SK-N-SH treated with all-trans-retinoic acid at 6 μM for 48 hours (cell line): ENCODE measurements at regions not wholly inside any gene's neighbourhood (a gene's known extent, or its start where the extent isn't known, plus 50 kb on each side); places are given as distances from the start of the nearest gene placed in this dataset.

Experiments used
- ATAC-seq: fragments of 200-7000 bp; cut with Tn5 transposase; 3 replicates; pipeline ENCODE4 v1.9.1; 2020; ENCODE audit warnings: mild to moderate bottlenecking, moderate library complexity
- CSDC2 ChIP-seq: fragments of 250-450 bp; sonication (Bioruptor Pico); IDR thresholded peaks from 2 replicates; pipeline ENCODE4 v1.5.0; 2020; ENCODE audit warnings: mild to moderate bottlenecking, moderate library complexity
- ESRRG ChIP-seq: fragments of 250-450 bp; sonication (Bioruptor Pico); IDR thresholded peaks from 2 replicates; pipeline ENCODE4 v1.6.1; 2021; ENCODE audit warnings: mild to moderate bottlenecking
- GLIS3 ChIP-seq: fragments of 250-450 bp; sonication (Bioruptor Pico); IDR thresholded peaks from 2 replicates; pipeline ENCODE4 v1.5.0; 2020; ENCODE audit warnings: mild to moderate bottlenecking, moderate library complexity
- ISL1 ChIP-seq: fragments of 250-450 bp; sonication (Bioruptor Pico); IDR thresholded peaks from 2 replicates; pipeline ENCODE4 v2.1.2; 2022; ENCODE audit warnings: mild to moderate bottlenecking, moderate library complexity
- OSR1 ChIP-seq: fragments of 250-450 bp; sonication (Bioruptor Pico); IDR thresholded peaks from 2 replicates; pipeline ENCODE4 v1.8.0; 2022; ENCODE audit warnings: moderate library complexity, mild to moderate bottlenecking, inconsistent platforms
- PPARA ChIP-seq: fragments of 250-450 bp; sonication (Bioruptor Pico); IDR thresholded peaks from 2 replicates; pipeline ENCODE4 v1.5.0; 2020; ENCODE audit warnings: mild to moderate bottlenecking, borderline replicate concordance
- RARB ChIP-seq: fragments of 250-450 bp; sonication (Bioruptor Pico); IDR thresholded peaks from 2 replicates; pipeline ENCODE4 v1.8.0; 2021; ENCODE audit warnings: mild to moderate bottlenecking, moderate library complexity
- SNAI2 ChIP-seq: fragments of 250-450 bp; sonication (Bioruptor Pico); IDR thresholded peaks from 2 replicates; pipeline ENCODE4 v1.5.0; 2020; ENCODE audit warnings: mild to moderate bottlenecking, moderate library complexity
- TCF4 ChIP-seq: fragments of 250-450 bp; sonication (Bioruptor Pico); IDR thresholded peaks from 2 replicates; pipeline ENCODE4 v1.8.0; 2021; ENCODE audit warnings: mild to moderate bottlenecking, moderate library complexity, borderline replicate concordance
- TOX ChIP-seq: fragments of 250-450 bp; sonication (Bioruptor Pico); IDR thresholded peaks from 2 replicates; pipeline ENCODE4 v1.8.0; 2021; ENCODE audit warnings: mild to moderate bottlenecking, moderate library complexity, borderline replicate concordance
- ZC3H10 ChIP-seq: fragments of 250-450 bp; sonication (Bioruptor Pico); IDR thresholded peaks from 2 replicates; pipeline ENCODE4 v1.5.1; 2021; ENCODE audit warnings: mild to moderate bottlenecking, moderate library complexity
- ZFP3 ChIP-seq: fragments of 250-450 bp; sonication (Bioruptor Pico); IDR thresholded peaks from 2 replicates; pipeline ENCODE4 v1.5.0; 2020; ENCODE audit warnings: mild to moderate bottlenecking, moderate library complexity
- ZFP30 ChIP-seq: fragments of 450-650 bp; formaldehyde crosslinking; IDR thresholded peaks from 2 replicates; pipeline ENCODE4 v1.5.0; 2022; ENCODE audit warnings: mild to moderate bottlenecking, moderate library complexity
- ZNF70 ChIP-seq: fragments of 450-650 bp; formaldehyde crosslinking; IDR thresholded peaks from 2 replicates; pipeline ENCODE4 v1.5.0; 2020; ENCODE audit warnings: mild to moderate bottlenecking, moderate library complexity
- TF ChIP-seq, protein P1 (sequence below): fragments of 250-450 bp; sonication (Bioruptor Pico); IDR thresholded peaks from 2 replicates; pipeline ENCODE4 v1.5.1; 2020; ENCODE audit warnings: low read depth, mild to moderate bottlenecking, moderate library complexity
- TF ChIP-seq, protein P2 (sequence below): fragments of 250-450 bp; sonication (Bioruptor Pico); IDR thresholded peaks from 2 replicates; pipeline ENCODE4 v1.5.0; 2020; ENCODE audit warnings: mild to moderate bottlenecking, moderate library complexity
- TF ChIP-seq, protein P3 (sequence below): fragments of 250-450 bp; sonication (Bioruptor Pico); IDR thresholded peaks from 2 replicates; pipeline ENCODE4 v1.8.0; 2020; ENCODE audit warnings: mild to moderate bottlenecking, moderate library complexity, borderline replicate concordance
- TF ChIP-seq, protein P4 (sequence below): fragments of 250-450 bp; sonication (Bioruptor Pico); IDR thresholded peaks from 2 replicates; pipeline ENCODE4 v1.5.1; 2021; ENCODE audit warnings: mild to moderate bottlenecking, moderate library complexity

DNA sequence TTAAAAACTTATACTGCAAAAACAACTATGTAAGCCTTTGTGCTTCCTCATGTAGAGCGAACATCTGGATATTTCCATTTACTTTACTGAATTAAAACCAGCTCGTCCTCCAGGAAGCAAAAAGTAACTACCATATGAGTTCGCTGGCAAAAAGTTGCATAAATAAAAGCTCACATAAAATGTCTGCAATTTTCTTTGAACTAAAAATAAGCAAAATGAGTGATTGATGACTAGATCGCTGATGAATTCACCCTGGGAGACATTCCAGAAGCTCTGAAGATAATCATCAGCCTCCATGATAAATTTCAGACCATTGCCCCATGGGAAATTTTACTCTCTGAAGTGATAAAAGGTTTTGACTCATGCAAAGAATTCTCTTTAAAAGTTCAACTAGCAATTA lies 67.3 kb upstream of the SACS start (continued):
- TF ChIP-seq, protein P1, sequence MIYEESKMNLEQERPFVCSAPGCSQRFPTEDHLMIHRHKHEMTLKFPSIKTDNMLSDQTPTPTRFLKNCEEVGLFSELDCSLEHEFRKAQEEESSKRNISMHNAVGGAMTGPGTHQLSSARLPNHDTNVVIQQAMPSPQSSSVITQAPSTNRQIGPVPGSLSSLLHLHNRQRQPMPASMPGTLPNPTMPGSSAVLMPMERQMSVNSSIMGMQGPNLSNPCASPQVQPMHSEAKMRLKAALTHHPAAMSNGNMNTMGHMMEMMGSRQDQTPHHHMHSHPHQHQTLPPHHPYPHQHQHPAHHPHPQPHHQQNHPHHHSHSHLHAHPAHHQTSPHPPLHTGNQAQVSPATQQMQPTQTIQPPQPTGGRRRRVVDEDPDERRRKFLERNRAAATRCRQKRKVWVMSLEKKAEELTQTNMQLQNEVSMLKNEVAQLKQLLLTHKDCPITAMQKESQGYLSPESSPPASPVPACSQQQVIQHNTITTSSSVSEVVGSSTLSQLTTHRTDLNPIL (CRISPR knock-in tag) = peak; percentile 93

DNA sequence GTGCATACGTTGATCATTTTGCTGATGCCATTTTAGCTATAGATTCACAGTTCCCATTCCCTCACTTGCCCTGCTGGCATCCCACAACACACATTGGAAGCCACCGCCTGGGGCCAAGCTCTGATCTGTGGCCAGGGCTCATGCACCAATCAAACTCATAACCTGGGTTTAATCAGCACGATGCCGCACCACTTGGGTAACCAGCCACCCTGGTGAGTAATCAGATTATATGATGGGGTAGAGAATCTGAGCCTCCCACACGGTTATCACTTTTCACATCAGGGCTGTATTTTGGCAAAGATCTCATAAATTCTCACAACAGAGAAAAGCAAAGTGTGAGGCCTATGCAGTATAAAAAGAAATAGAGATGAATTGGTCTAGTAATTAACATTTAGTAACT lies 66.0 kb upstream of the TNFRSF19 start:
- TF ChIP-seq ZNF70 (CRISPR knock-in tag) (no peak), TOX (CRISPR knock-in tag) (no peak), ISL1 (CRISPR knock-in tag) (peak; percentile 51), GLIS3 (CRISPR knock-in tag) (no peak)
- ATAC-seq = peak; percentile 34

DNA sequence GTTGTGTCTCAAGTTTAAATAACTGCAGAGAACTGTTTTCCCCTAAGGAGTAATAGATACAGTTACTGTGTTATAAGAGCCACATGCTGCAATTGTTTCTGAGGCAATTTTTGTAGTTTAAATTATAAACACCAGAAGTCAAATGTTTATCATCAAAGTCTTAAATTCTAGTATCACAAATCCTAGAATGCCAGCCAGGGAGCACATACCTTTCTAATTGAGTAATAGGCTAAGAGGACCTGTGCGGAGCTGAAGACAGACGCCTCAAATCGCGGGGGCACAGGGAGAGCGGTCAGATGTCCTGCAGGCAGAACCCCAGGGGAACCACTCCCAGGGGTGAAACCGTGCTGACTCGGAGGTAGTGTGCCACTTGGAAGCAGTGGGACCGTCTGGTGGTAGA lies 65.2 kb upstream of the TNFRSF19 start:
- TF ChIP-seq TOX (CRISPR knock-in tag) (no peak), OSR1 (no peak), ISL1 (CRISPR knock-in tag) (peak; percentile 65)
- TF ChIP-seq, protein P2, sequence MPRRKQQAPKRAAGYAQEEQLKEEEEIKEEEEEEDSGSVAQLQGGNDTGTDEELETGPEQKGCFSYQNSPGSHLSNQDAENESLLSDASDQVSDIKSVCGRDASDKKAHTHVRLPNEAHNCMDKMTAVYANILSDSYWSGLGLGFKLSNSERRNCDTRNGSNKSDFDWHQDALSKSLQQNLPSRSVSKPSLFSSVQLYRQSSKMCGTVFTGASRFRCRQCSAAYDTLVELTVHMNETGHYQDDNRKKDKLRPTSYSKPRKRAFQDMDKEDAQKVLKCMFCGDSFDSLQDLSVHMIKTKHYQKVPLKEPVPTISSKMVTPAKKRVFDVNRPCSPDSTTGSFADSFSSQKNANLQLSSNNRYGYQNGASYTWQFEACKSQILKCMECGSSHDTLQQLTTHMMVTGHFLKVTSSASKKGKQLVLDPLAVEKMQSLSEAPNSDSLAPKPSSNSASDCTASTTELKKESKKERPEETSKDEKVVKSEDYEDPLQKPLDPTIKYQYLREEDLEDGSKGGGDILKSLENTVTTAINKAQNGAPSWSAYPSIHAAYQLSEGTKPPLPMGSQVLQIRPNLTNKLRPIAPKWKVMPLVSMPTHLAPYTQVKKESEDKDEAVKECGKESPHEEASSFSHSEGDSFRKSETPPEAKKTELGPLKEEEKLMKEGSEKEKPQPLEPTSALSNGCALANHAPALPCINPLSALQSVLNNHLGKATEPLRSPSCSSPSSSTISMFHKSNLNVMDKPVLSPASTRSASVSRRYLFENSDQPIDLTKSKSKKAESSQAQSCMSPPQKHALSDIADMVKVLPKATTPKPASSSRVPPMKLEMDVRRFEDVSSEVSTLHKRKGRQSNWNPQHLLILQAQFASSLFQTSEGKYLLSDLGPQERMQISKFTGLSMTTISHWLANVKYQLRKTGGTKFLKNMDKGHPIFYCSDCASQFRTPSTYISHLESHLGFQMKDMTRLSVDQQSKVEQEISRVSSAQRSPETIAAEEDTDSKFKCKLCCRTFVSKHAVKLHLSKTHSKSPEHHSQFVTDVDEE (CRISPR knock-in tag) = no peak
- TF ChIP-seq, protein P3, sequence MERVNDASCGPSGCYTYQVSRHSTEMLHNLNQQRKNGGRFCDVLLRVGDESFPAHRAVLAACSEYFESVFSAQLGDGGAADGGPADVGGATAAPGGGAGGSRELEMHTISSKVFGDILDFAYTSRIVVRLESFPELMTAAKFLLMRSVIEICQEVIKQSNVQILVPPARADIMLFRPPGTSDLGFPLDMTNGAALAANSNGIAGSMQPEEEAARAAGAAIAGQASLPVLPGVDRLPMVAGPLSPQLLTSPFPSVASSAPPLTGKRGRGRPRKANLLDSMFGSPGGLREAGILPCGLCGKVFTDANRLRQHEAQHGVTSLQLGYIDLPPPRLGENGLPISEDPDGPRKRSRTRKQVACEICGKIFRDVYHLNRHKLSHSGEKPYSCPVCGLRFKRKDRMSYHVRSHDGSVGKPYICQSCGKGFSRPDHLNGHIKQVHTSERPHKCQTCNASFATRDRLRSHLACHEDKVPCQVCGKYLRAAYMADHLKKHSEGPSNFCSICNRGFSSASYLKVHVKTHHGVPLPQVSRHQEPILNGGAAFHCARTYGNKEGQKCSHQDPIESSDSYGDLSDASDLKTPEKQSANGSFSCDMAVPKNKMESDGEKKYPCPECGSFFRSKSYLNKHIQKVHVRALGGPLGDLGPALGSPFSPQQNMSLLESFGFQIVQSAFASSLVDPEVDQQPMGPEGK (CRISPR knock-in tag) = no peak
- peak; percentile 53 for ATAC-seq

GRCh38 chr13:23506071-23506806 lies 64.0 kb upstream of the TNFRSF19 start:
- ATAC-seq = peak; percentile 32
- TF ChIP-seq, protein P4, sequence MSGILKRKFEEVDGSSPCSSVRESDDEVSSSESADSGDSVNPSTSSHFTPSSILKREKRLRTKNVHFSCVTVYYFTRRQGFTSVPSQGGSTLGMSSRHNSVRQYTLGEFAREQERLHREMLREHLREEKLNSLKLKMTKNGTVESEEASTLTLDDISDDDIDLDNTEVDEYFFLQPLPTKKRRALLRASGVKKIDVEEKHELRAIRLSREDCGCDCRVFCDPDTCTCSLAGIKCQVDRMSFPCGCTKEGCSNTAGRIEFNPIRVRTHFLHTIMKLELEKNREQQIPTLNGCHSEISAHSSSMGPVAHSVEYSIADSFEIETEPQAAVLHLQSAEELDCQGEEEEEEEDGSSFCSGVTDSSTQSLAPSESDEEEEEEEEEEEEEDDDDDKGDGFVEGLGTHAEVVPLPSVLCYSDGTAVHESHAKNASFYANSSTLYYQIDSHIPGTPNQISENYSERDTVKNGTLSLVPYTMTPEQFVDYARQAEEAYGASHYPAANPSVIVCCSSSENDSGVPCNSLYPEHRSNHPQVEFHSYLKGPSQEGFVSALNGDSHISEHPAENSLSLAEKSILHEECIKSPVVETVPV = 0 out of 2 replicates have a peak, but pooled peaks have one; percentile 12
- TF ChIP-seq PPARA (CRISPR knock-in tag) = no peak
- TF ChIP-seq, protein P2 (CRISPR knock-in tag) = no peak; the same call in 1 of the 2 replicates
- peak; percentile 68 for TF ChIP-seq TCF4 (CRISPR knock-in tag)

DNA sequence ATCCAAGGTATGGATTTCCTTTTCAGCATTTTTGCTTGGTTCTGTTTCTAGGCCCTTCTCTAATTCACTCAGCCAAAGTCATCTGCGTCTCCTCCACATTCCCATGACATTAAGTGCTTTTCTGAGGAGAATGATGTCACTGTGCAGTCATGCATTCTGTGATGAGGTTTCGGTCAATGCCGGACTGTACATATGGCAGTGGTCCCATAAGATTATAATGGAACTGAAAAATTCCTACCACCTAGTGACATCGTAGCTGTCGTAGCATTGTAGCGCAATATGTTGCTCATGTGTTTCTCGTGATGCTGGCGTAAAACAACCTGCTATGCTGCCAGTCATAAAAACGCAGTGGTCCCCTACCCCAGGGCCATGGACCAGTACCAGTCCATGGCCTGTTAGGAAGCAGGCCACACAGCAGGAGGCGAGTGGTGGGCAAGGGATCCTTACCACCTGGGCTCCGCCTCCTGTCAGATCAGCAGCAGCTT lies 63.4 kb upstream of the TNFRSF19 start:
- peak; percentile 67 for ATAC-seq
- peak; percentile 65; the same call in 1 of the 2 replicates for TF ChIP-seq ESRRG (CRISPR knock-in tag)
- peak; percentile 83; the same call in 1 of the 2 replicates for TF ChIP-seq CSDC2 (CRISPR knock-in tag)
- TF ChIP-seq RARB (CRISPR knock-in tag) = no peak
- peak; percentile 92 for TF ChIP-seq SNAI2 (CRISPR knock-in tag)
- TF ChIP-seq ZC3H10 (CRISPR knock-in tag) = peak; percentile 40; the same call in 1 of the 2 replicates
- TF ChIP-seq ISL1 (CRISPR knock-in tag) = peak; percentile 96
- no peak for TF ChIP-seq ZFP30 (CRISPR knock-in tag)
- TF ChIP-seq, protein P3 (CRISPR knock-in tag) = 0 out of 2 replicates have a peak, but pooled peaks have one; percentile 27
- peak; percentile 90 for TF ChIP-seq ZFP3
